ENCODE measurements at regions not wholly inside any gene's neighbourhood (a gene's known extent, or its start where the extent isn't known, plus 50 kb on each side); places are given as distances from the start of the nearest gene placed in this dataset.
"Not testable (repeated sequence)": the region's sequence is repeated elsewhere in the genome, so short reads cannot be mapped to it uniquely, and the experiment has no call there.

GRCh38 chr6:156425359-156426020 is 351.7 kb upstream of the ARID1B start:
- H3K4me3 ChIP-seq, result no peak overlapping the region
- WGBS, 4 donors, result 69 to 70% (median 70%) methylated on average over 6 of the region's 6 CpGs
- TF ChIP-seq POLR2A (IDR thresholded peaks at IDR 0.05) (no peak), CTCF (IDR thresholded peaks at IDR 0.05) (no peak)
- no peaks in the 10 kb centered on the region for H3K36me3 ChIP-seq (replicated peaks in 1 of 2)
- no peaks in the 10 kb centered on the region for H3K9me3 ChIP-seq (replicated peaks in 1 of 3)
- no peak for DNase-seq
- H3K4me1 ChIP-seq (replicated peaks in 1 of 2), result no peaks in the 10 kb centered on the region
- H3K27me3 ChIP-seq, result no peaks in the 10 kb centered on the region
- H3K27ac ChIP-seq, result no peak overlapping the region
- intact Hi-C loops (cut with DNase I), result no loop called here

DNA sequence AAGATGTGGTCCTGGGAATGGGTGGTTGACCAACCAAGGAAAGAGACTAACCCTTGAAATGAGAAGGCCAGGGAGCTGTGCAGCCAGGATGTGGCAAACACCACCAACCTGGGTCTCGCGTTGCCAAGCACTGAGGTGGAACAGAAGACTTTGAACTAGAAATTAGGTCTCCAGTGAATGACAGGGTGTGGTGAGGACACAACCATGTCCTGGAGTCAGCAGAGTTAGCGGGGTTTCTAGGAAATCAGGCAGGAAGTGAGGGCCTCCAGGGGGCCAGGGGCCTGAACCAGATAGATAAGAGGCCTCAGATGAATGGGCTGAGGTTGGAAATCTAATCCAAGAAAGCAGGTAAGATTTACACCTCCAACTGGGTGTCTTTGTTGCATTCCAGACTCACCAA is 353.3 kb upstream of the ARID1B start:
- Histone ChIP-seq H3K4me1 (replicated peaks in 1 of 2) (no peaks in the 10 kb centered on the region), H3K27me3 (no peaks in the 10 kb centered on the region), H3K27ac (no peak overlapping the region), H3K36me3 (replicated peaks in 1 of 2) (no peaks in the 10 kb centered on the region), H3K4me3 (no peak overlapping the region), H3K9me3 (replicated peaks in 1 of 3) (no peaks in the 10 kb centered on the region)
- TF ChIP-seq POLR2A (IDR thresholded peaks at IDR 0.05), result no peak
- no peak for TF ChIP-seq CTCF (IDR thresholded peaks at IDR 0.05)
- no peak for DNase-seq
- intact Hi-C loops (cut with DNase I), result no loop called here
- WGBS, 4 donors, result 79 to 91% (median 83%) methylated on average over 3 of the region's 3 CpGs

- H3K27me3 ChIP-seq, result no peaks in the 10 kb centered on the region
- DNase-seq, result no peak
- 69 to 93% (median 82%) methylated on average over 6 of the region's 6 CpGs for WGBS, 4 donors
- TF ChIP-seq POLR2A (IDR thresholded peaks at IDR 0.05) (no peak), CTCF (IDR thresholded peaks at IDR 0.05) (no peak)
- intact Hi-C loops (cut with DNase I), result no loop called here
- no peak overlapping the region for H3K27ac ChIP-seq
- H3K36me3 ChIP-seq (replicated peaks in 1 of 2), result no peaks in the 10 kb centered on the region
- H3K4me1 ChIP-seq (replicated peaks in 1 of 2), result no peaks in the 10 kb centered on the region
- H3K4me3 ChIP-seq, result no peak overlapping the region
- no peaks in the 10 kb centered on the region for H3K9me3 ChIP-seq (replicated peaks in 1 of 3)
Observed at GRCh38 chr6:156423075-156423474, 354.1 kb upstream of the ARID1B start.

- Histone ChIP-seq H3K4me3 (no peak overlapping the region), H3K36me3 (replicated peaks in 1 of 2) (no peaks in the 10 kb centered on the region), H3K9me3 (replicated peaks in 1 of 3) (no peaks in the 10 kb centered on the region), H3K4me1 (replicated peaks in 1 of 2) (no peaks in the 10 kb centered on the region), H3K27ac (no peak overlapping the region), H3K27me3 (no peaks in the 10 kb centered on the region)
- DNase-seq, result no peak
- intact Hi-C loops (cut with DNase I), result no loop called here
- 67 to 78% (median 72%) methylated on average over 2 of the region's 2 CpGs for WGBS, 4 donors
- TF ChIP-seq CTCF (IDR thresholded peaks at IDR 0.05), result no peak
- TF ChIP-seq POLR2A (IDR thresholded peaks at IDR 0.05), result no peak
Observed at GRCh38 chr6:156421933-156422332, 355.2 kb upstream of the ARID1B start.

GRCh38 chr6:156421301-156421700 is 355.9 kb upstream of the ARID1B start:
- H3K4me3 ChIP-seq; H3K4me1 ChIP-seq (replicated peaks in 1 of 2); H3K36me3 ChIP-seq (replicated peaks in 1 of 2); H3K27ac ChIP-seq; intact Hi-C loops (cut with DNase I); H3K27me3 ChIP-seq; DNase-seq; H3K9me3 ChIP-seq (replicated peaks in 1 of 3): not testable (repeated sequence)
- 58 to 69% (median 65%) methylated on average over 5 of the region's 5 CpGs for WGBS, 4 donors
